DMS53 treated with DMSO at 0.1 percent for 48 hours (cell line): ENCODE measurements at regions not wholly inside any gene's neighbourhood (a gene's known extent, or its start where the extent isn't known, plus 50 kb on each side); places are given as distances from the start of the nearest gene placed in this dataset.
"Not testable (repeated sequence)": the region's sequence is repeated elsewhere in the genome, so short reads cannot be mapped to it uniquely, and the experiment has no call there.

Source experiments
- DNase-seq: peaks from one replicate; lab custom pipeline; 2025; ENCODE audit not compliant: unreplicated experiment; lab: John Stamatoyannopoulos, UW

DNA sequence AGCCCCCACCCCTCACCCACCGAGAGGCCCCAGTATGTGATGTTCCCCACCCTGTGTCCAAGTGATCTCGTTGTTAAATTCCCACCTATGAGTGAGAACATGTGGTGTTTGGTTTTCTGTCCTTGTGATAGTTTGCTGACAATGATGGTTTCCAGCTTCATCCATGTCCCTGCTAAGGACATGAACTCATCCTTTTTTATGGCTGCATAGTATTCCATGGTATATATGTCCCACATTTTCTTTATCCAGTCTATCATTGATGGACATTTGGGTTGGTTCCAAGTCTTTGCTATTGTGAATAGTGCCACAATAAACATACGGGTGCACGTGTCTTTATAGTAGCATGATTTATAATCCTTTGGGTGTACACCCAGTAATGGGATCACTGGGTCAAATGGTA, 79.2 kb downstream of the PXDC1 start:
- DNase-seq, result not testable (repeated sequence)

DNA sequence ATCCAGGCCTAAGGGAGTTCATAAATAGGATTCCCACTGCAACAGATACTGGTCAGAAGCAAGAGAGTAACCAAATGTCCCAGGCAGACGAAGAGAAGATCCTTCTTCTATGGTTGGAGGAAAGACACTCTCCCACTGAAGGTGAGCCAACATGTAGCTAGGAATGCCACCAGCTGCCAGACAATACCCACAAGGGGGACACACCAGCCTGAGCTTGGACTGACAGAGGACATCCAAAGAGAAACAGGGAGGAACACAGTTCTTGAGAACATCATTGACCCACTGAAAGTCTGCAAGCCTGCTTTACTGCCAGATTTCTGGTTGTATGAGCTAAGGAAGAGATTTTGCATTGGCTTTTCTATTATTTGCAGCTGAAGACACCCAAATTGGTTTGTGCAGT, 80.1 kb downstream of the PXDC1 start:
- DNase-seq, result no peak

DNA sequence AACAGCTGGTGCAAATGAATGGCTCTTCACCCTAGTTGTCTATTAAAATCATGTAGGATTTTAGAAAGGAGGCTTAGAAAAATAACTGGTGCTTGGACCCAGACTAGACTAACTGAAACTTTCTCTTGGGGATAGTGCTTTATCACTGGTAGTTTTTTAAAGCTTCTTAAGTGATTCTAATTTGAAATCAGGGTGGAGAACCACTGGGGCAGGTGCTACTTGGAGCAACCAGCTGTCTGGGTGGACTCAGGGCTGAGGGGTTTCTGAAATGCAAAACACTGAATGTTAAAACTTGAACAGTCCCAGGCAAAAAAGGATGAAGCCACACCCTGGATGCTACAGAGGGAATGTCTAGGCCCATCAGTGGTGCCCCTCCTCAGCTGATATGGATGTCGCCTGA, 81.2 kb downstream of the PXDC1 start:
- DNase-seq, result no peak

DNA sequence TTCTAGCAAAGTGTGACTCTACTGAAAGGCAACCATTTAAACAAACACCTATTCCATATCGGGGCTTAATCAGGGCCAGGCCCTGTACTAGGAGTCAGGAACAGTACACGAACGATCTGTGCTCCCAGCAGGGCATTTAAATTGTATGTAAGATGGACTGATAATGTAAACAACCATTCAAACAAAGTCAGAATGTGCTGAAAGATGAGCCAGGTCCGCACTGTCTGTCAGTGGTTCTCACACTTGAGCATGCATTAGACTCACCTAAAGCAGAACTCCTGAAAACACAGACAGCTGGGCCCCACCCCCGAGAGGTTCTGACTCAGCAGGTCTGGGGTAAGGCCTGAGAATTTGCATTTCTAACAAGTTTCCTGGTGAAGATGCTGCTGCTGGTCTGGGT, 81.6 kb downstream of the PXDC1 start:
- DNase-seq, result no peak

DNA sequence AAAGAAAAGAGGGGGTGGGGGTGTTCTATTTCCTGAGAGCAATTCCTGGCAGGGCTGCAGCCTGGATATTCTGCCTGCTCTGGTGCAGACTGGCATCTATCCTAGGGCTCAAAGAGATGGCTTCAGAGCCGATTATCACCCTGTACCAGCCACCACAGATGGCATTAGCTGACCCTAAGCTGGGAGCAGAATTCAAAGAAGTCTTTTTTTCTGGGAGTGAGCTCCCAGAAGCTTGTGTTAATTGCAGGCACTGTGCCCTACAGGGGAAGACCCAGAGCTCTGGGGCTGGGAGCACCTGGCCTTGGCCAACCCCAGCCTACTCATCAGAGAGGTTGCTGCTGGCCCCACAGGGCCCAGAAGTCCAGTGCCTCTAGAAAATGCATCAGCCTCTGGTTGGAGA, 85.9 kb downstream of the PXDC1 start:
- DNase-seq, result no peak

GRCh38 chr6:3664625-3665041, 86.9 kb downstream of the PXDC1 start:
- DNase-seq, result no peak

DNA sequence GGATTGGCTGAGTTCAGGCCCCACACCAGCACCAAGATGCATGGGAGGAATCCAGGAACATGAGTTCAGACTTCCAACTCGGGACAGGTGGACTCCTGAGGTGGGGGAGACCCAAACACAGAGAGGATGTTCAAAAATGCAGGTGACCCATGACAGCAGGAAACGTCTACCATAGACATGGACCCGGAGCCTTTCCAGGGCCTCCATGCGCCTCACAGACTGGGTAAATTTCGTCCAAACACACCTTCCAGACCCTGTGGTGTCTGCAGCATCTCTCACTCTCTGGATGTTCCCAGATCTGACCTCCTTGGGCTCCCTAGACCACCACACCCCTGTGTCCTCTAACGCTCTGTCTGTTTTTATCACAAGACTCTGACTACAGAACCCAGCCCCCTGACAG, 87.7 kb downstream of the PXDC1 start:
- no peak for DNase-seq

GRCh38 chr6:3663081-3663480, 88.4 kb downstream of the PXDC1 start:
- DNase-seq, result no peak

DNA sequence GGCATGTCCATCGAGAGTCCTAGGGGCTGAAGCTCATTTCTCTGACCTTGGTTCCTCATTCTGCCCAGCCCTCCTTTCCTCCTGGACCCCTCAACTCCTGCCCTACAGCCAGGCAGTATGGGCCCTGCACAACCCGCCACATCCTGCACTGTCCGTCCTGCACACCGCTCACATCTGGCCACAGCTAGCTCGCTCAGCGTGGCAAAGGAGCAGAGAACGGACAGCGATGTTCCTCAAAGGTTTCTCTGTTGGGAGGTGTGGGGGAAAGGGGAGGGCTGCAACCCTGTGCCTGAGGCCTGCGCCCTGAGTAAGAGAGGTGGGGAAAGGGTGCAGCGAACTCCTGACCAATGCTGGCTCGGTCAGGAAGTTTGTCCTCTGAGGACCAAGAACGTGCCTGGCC, 90.1 kb downstream of the PXDC1 start:
- no peak for DNase-seq

GRCh38 chr6:3660473-3660872, 91.0 kb downstream of the PXDC1 start:
- DNase-seq, result no peak

- no peak for DNase-seq
Measured at GRCh38 chr6:3659748-3660147, 91.8 kb downstream of the PXDC1 start.

DNA sequence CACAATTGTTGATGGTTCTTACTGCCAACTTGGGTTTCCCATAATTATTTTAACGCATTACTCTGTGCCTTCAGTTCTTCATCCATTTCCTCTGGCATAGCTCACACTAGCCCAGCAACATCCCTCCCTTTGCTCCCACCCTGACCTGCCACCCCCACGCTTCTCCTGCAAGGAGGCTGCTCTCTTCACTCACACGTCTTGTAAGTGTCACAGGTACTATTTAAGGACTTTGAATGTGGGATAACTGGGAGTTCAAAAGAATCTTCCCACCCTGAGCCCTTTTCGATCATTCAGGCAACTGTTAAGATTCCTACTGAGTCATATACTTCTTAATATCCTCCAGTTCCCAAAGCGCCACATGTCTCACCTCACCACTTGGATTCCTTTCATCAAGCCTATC, 95.4 kb downstream of the PXDC1 start:
- DNase-seq, result no peak

- DNase-seq, result no peak
Measured at GRCh38 chr6:3654898-3655297, 96.6 kb downstream of the PXDC1 start.

DNA sequence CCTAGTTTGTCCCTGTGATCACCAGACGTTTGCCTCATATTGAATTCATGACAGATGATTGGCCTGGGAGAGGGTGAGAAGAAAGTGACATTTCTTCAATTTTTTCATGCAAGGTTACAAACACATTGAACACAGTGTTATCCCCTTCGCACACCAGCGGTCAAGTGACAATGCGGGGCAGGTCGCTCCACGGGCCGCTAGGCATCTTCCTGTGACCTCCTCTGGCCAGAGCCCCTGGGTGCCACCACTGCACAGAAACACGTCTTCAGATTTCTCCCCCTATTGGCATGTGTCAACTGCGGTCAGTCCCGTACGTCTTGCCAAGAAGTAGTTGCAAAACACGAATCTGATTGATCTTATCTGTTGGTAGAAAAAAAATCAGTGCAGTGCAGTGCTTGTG, 97.1 kb downstream of the PXDC1 start:
- no peak for DNase-seq

GRCh38 chr6:3653528-3654070, 97.9 kb downstream of the PXDC1 start:
- DNase-seq, result no peak

DNA sequence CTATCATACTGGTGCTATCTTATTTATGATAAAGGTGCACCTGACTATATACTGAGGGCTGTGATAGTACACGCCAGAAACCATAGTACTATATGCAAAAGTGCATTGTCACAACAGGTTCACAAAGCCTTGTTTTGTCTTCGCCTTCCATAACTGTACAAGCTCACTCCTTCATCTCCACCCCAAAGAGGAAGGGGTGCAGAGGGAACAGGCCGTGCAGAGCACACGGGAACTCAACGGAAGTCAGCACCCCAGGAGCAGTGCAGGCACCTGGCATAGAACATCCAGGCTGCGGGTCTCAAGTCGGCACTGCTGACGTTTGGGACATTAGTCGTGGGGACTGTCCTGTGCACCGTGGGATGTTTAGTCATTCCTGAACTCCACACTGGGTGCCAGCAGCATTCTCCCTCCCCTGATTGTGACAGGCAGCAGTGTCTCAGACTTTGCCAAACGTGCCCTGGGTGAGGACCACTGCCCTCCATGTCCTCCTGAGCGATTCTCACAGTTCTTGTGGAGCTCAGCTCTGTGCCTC, 99.7 kb downstream of the PXDC1 start:
- no peak for DNase-seq

- no peak for DNase-seq
Measured at GRCh38 chr6:3650959-3651697, 100.4 kb downstream of the PXDC1 start.

GRCh38 chr6:3650076-3650958, 101.2 kb downstream of the PXDC1 start:
- no peak for DNase-seq

DNA sequence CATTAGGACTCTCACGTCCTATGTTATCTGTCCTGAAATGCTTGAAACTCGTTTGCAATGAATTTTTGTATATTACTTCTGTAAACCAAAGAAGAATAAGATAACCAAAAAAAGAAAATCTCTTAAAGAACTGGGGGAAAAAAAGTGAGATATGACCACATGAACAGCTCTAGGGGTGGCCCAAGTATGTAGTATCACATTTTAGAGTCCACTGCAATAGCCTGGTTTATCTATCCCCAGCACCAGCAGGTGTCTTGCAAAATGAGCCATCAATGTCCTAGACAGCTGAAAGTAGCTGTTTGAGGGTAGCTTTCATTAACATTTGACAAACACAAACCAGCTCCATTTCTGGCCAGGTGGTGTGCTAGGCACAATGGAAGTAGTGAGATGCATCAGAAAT, 102.8 kb downstream of the PXDC1 start:
- no peak for DNase-seq

DNA sequence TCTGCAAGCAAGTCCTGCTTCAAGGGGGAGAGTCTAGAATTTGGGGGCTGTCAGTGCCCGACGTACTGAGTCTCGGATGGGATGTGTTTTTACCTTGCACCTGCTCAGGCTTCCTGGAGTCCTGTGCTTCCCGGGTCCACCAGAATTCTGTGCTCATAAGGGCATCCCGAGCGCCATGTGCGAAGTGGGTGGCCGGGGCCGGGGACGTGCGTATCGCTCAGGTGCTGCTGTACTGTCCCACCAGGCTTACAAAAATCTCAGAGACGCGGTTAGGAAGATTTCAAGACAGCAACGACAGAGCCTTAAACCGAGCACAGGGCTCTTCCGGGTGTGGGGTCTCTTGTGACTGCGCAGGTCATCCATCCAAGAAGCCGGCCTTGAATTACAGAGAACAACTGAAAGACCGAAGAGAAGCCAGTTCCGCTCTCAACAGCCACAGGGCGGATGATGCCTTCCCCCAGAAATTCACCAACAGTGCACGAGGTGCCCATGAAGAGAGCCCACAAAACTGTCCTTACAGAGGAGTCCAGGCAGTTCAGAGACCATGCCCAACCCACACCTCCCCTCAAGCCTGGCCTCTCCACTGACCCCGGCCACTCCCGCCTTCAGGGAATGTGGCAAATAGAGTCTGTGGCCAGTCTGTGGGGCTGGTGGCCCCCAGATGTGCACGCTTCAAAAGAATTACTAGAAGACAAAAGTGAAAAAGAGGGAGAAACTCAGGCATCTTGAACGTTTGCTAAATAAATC, 104.7 kb downstream of the PXDC1 start:
- no peak for DNase-seq

- DNase-seq, result no peak
Measured at GRCh38 chr6:3644739-3645012, 106.8 kb downstream of the PXDC1 start.
